ENCODE measurements at regions not wholly inside any gene's neighbourhood (a gene's known extent, or its start where the extent isn't known, plus 50 kb on each side); places are given as distances from the start of the nearest gene placed in this dataset.

GRCh38 chr2:76641506-76641905 lies 880.7 kb downstream of the LRRTM4 start:
- WGBS (ENCODE audit: low lambda C conversion rate), result under 1% methylated on average over 3 of the region's 3 CpGs
- H3K27ac ChIP-seq (ENCODE audit: extremely low read length, insufficient read depth, low read length), result no peak overlapping the region
- no peaks in the 10 kb centered on the region for H3K4me1 ChIP-seq (ENCODE audit: insufficient read depth, low read length)
- ATAC-seq (no peak), DNase-seq (ENCODE audit: low spot score) (no peak), FAIRE-seq (no peak)
- no peaks in the 10 kb centered on the region for H3K9me3 ChIP-seq (ENCODE audit: low read length)
- TF ChIP-seq ZNF180 (CRISPR knock-in tag; IDR thresholded peaks at IDR 0.05; ENCODE audit: borderline replicate concordance, low read depth), result no peak
- no peak for TF ChIP-seq MTF1 (CRISPR knock-in tag; IDR thresholded peaks at IDR 0.05)
- no peak for TF ChIP-seq ATF6 (CRISPR knock-in tag; conservative IDR thresholded peaks at IDR 0.05)
- no peak for TF ChIP-seq TOE1 (CRISPR knock-in tag; IDR thresholded peaks at IDR 0.05)
- no peak overlapping the region for H3K4me3 ChIP-seq (replicated peaks in 1 of 3; ENCODE audit: insufficient read depth in 1 of 3, low read depth in 2 of 3, low read length in 3 of 3)
- intact Hi-C loops (cut with micrococcal nuclease; ENCODE audit: unreplicated experiment) (no loop called here), in situ Hi-C loops (cut with HindIII; ENCODE audit: extremely low pct_ligation_motif_present, low pct_unique_long_range_greater_than_20kb) (no loop called here)
- ChIA-PET POLR2A (no interaction called here), CTCF (ENCODE audit: low intra/inter-chr PET ratio, low total read pairs) (no interaction called here)
- no peaks in the 10 kb centered on the region for H3K27me3 ChIP-seq (ENCODE audit: control insufficient read depth in 1 of 2, insufficient read depth in 2 of 2, low read length in 2 of 2)
- H2AFZ ChIP-seq (ENCODE audit: low read length), result no peak overlapping the region
- no TSS peak for BruUV-seq (replicated peaks)
- H3K4me2 ChIP-seq (ENCODE audit: low read depth, low read length), result no peak overlapping the region
- no peaks in the 10 kb centered on the region for H3K36me3 ChIP-seq (replicated peaks in 1 of 2; ENCODE audit: control insufficient read depth in 1 of 2, insufficient read depth in 2 of 2, low read length in 2 of 2)
- no peak overlapping the region for H3K9ac ChIP-seq (ENCODE audit: insufficient read depth, low read depth, low read length)
- no peaks in the 10 kb centered on the region for H3K79me2 ChIP-seq (ENCODE audit: insufficient read depth, low read length)
- no peaks in the 10 kb centered on the region for H4K20me1 ChIP-seq (ENCODE audit: insufficient read depth, low read length)

GRCh38 chr2:76640905-76641304 lies 881.3 kb downstream of the LRRTM4 start:
- Histone ChIP-seq H3K79me2 (ENCODE audit: insufficient read depth, low read length) (no peaks in the 10 kb centered on the region), H3K9ac (ENCODE audit: insufficient read depth, low read depth, low read length) (no peak overlapping the region), H3K4me2 (ENCODE audit: low read depth, low read length) (no peak overlapping the region), H3K4me1 (ENCODE audit: insufficient read depth, low read length) (no peaks in the 10 kb centered on the region), H3K9me3 (ENCODE audit: low read length) (no peaks in the 10 kb centered on the region), H3K27me3 (ENCODE audit: control insufficient read depth in 1 of 2, insufficient read depth in 2 of 2, low read length in 2 of 2) (no peaks in the 10 kb centered on the region), H3K4me3 (replicated peaks in 1 of 3; ENCODE audit: insufficient read depth in 1 of 3, low read depth in 2 of 3, low read length in 3 of 3) (no peak overlapping the region), H3K36me3 (replicated peaks in 1 of 2; ENCODE audit: control insufficient read depth in 1 of 2, insufficient read depth in 2 of 2, low read length in 2 of 2) (no peaks in the 10 kb centered on the region), H3K27ac (ENCODE audit: extremely low read length, insufficient read depth, low read length) (no peak overlapping the region), H4K20me1 (ENCODE audit: insufficient read depth, low read length) (no peaks in the 10 kb centered on the region), H2AFZ (ENCODE audit: low read length) (no peak overlapping the region)
- no peak for ATAC-seq
- no peak for FAIRE-seq
- intact Hi-C loops (cut with micrococcal nuclease; ENCODE audit: unreplicated experiment), result no loop called here
- DNase-seq (ENCODE audit: low spot score), result no peak
- 0% methylated on average over 1 of the region's 1 CpG for WGBS (ENCODE audit: low lambda C conversion rate)
- in situ Hi-C loops (cut with HindIII; ENCODE audit: extremely low pct_ligation_motif_present, low pct_unique_long_range_greater_than_20kb), result no loop called here
- TF ChIP-seq ZNF670 (CRISPR knock-in tag; IDR thresholded peaks at IDR 0.05; ENCODE audit: borderline replicate concordance) (no peak), KLF15 (CRISPR knock-in tag; IDR thresholded peaks at IDR 0.05; ENCODE audit: borderline replicate concordance) (no peak), ADNP (CRISPR knock-in tag; IDR thresholded peaks at IDR 0.05) (no peak), ZNF672 (CRISPR knock-in tag; IDR thresholded peaks at IDR 0.05) (no peak), THAP9 (CRISPR knock-in tag; IDR thresholded peaks at IDR 0.05; ENCODE audit: borderline replicate concordance) (no peak), PHF8 (CRISPR knock-in tag; IDR thresholded peaks at IDR 0.05) (no peak), RXRA (CRISPR knock-in tag; IDR thresholded peaks at IDR 0.05) (no peak), SP2 (CRISPR knock-in tag; IDR thresholded peaks at IDR 0.05) (no peak), ZNF143 (CRISPR knock-in tag; IDR thresholded peaks at IDR 0.05) (no peak), ZNF564 (CRISPR knock-in tag; IDR thresholded peaks at IDR 0.05) (no peak), ELF3 (CRISPR knock-in tag; IDR thresholded peaks at IDR 0.05) (no peak)
- CTCF ChIA-PET (ENCODE audit: low intra/inter-chr PET ratio, low total read pairs), result no interaction called here
- POLR2A ChIA-PET, result no interaction called here
- BruUV-seq (replicated peaks), result no TSS peak
